ENCODE measurements at regions not wholly inside any gene's neighbourhood (a gene's known extent, or its start where the extent isn't known, plus 50 kb on each side); places are given as distances from the start of the nearest gene placed in this dataset.

- Histone ChIP-seq H4K20me1 (ENCODE audit: insufficient read depth, low read length, poor library complexity, severe bottlenecking) (no peaks in the 10 kb centered on the region), H2AFZ (ENCODE audit: low read length) (no peak overlapping the region), H3K4me3 (ENCODE audit: low read length, poor library complexity, severe bottlenecking) (no peak overlapping the region), H3K4me1 (ENCODE audit: insufficient read depth, low read length, poor library complexity, severe bottlenecking) (no peaks in the 10 kb centered on the region), H3K9me2 (replicated peaks; ENCODE audit: low read depth, low read length) (no peaks in the 10 kb centered on the region), H3K36me3 (ENCODE audit: insufficient read depth, low read length) (no peaks in the 10 kb centered on the region), H3K79me2 (ENCODE audit: insufficient read depth, low read length) (no peaks in the 10 kb centered on the region), H3K9ac (ENCODE audit: low read depth, low read length, poor library complexity, severe bottlenecking) (no peak overlapping the region), H3K4me2 (ENCODE audit: low read depth, low read length, poor library complexity, severe bottlenecking) (no peak overlapping the region), H3K27me3 (ENCODE audit: insufficient read depth, low read length, poor library complexity, severe bottlenecking) (no peaks in the 10 kb centered on the region), H3K9me3 (ENCODE audit: insufficient read depth, low read depth, low read length) (no peaks in the 10 kb centered on the region), H3F3A (ENCODE audit: low read depth) (no peaks in the 10 kb centered on the region)
- TF ChIP-seq EZH2phosphoT487 (IDR thresholded peaks at IDR 0.05; ENCODE audit: borderline replicate concordance) = no peak
- TF ChIP-seq, protein P1, sequence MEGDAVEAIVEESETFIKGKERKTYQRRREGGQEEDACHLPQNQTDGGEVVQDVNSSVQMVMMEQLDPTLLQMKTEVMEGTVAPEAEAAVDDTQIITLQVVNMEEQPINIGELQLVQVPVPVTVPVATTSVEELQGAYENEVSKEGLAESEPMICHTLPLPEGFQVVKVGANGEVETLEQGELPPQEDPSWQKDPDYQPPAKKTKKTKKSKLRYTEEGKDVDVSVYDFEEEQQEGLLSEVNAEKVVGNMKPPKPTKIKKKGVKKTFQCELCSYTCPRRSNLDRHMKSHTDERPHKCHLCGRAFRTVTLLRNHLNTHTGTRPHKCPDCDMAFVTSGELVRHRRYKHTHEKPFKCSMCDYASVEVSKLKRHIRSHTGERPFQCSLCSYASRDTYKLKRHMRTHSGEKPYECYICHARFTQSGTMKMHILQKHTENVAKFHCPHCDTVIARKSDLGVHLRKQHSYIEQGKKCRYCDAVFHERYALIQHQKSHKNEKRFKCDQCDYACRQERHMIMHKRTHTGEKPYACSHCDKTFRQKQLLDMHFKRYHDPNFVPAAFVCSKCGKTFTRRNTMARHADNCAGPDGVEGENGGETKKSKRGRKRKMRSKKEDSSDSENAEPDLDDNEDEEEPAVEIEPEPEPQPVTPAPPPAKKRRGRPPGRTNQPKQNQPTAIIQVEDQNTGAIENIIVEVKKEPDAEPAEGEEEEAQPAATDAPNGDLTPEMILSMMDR (conservative IDR thresholded peaks at IDR 0.05; ENCODE audit: low read length) = no peak
Measured at GRCh38 chr5:133664422-133664821, 52.1 kb upstream of the FSTL4 start.

- no peak overlapping the region for H3K9ac ChIP-seq (ENCODE audit: low read depth, low read length, poor library complexity, severe bottlenecking)
- no peaks in the 10 kb centered on the region for H4K20me1 ChIP-seq (ENCODE audit: insufficient read depth, low read length, poor library complexity, severe bottlenecking)
- H3K79me2 ChIP-seq (ENCODE audit: insufficient read depth, low read length) = no peaks in the 10 kb centered on the region
- no peaks in the 10 kb centered on the region for H3K9me3 ChIP-seq (ENCODE audit: insufficient read depth, low read depth, low read length)
- no peaks in the 10 kb centered on the region for H3K27me3 ChIP-seq (ENCODE audit: insufficient read depth, low read length, poor library complexity, severe bottlenecking)
- TF ChIP-seq, protein P1 (conservative IDR thresholded peaks at IDR 0.05; ENCODE audit: low read length) = no peak
- TF ChIP-seq EZH2phosphoT487 (IDR thresholded peaks at IDR 0.05; ENCODE audit: borderline replicate concordance) = no peak
- H3K4me2 ChIP-seq (ENCODE audit: low read depth, low read length, poor library complexity, severe bottlenecking) = no peak overlapping the region
- H2AFZ ChIP-seq (ENCODE audit: low read length) = no peak overlapping the region
- H3K9me2 ChIP-seq (replicated peaks; ENCODE audit: low read depth, low read length) = no peaks in the 10 kb centered on the region
- H3K4me1 ChIP-seq (ENCODE audit: insufficient read depth, low read length, poor library complexity, severe bottlenecking) = no peaks in the 10 kb centered on the region
- no peaks in the 10 kb centered on the region for H3K36me3 ChIP-seq (ENCODE audit: insufficient read depth, low read length)
- no peaks in the 10 kb centered on the region for H3F3A ChIP-seq (ENCODE audit: low read depth)
- H3K4me3 ChIP-seq (ENCODE audit: low read length, poor library complexity, severe bottlenecking) = no peak overlapping the region
Measured at GRCh38 chr5:133663397-133664054, 51.2 kb upstream of the FSTL4 start.

GRCh38 chr5:133662578-133662977, 50.2 kb upstream of the FSTL4 start:
- H3K4me2 ChIP-seq (ENCODE audit: low read depth, low read length, poor library complexity, severe bottlenecking) = no peak overlapping the region
- no peak overlapping the region for H3K9ac ChIP-seq (ENCODE audit: low read depth, low read length, poor library complexity, severe bottlenecking)
- TF ChIP-seq EZH2phosphoT487 (IDR thresholded peaks at IDR 0.05; ENCODE audit: borderline replicate concordance) = no peak
- TF ChIP-seq, protein P1 (conservative IDR thresholded peaks at IDR 0.05; ENCODE audit: low read length) = no peak
- no peak overlapping the region for H2AFZ ChIP-seq (ENCODE audit: low read length)
- no peaks in the 10 kb centered on the region for H3F3A ChIP-seq (ENCODE audit: low read depth)
- H3K27me3 ChIP-seq (ENCODE audit: insufficient read depth, low read length, poor library complexity, severe bottlenecking) = no peaks in the 10 kb centered on the region
- H3K9me3 ChIP-seq (ENCODE audit: insufficient read depth, low read depth, low read length) = no peaks in the 10 kb centered on the region
- H4K20me1 ChIP-seq (ENCODE audit: insufficient read depth, low read length, poor library complexity, severe bottlenecking) = no peaks in the 10 kb centered on the region
- no peaks in the 10 kb centered on the region for H3K36me3 ChIP-seq (ENCODE audit: insufficient read depth, low read length)
- H3K4me3 ChIP-seq (ENCODE audit: low read length, poor library complexity, severe bottlenecking) = no peak overlapping the region
- no peaks in the 10 kb centered on the region for H3K79me2 ChIP-seq (ENCODE audit: insufficient read depth, low read length)
- no peaks in the 10 kb centered on the region for H3K9me2 ChIP-seq (replicated peaks; ENCODE audit: low read depth, low read length)
- H3K4me1 ChIP-seq (ENCODE audit: insufficient read depth, low read length, poor library complexity, severe bottlenecking) = no peaks in the 10 kb centered on the region
